ENCODE measurements at regions not wholly inside any gene's neighbourhood (a gene's known extent, or its start where the extent isn't known, plus 50 kb on each side); places are given as distances from the start of the nearest gene placed in this dataset.

- 82 to 90% (median 87%) methylated on average over 6 of the region's 6 CpGs for WGBS, 5 donors
- no peak for DNase-seq
- H3K36me3 ChIP-seq, result no peaks in the 10 kb centered on the region
- H3K4me1 ChIP-seq, result no peaks in the 10 kb centered on the region
- H3K4me3 ChIP-seq, result no peak overlapping the region
- H3K9me3 ChIP-seq, result no peaks in the 10 kb centered on the region
- H3K27me3 ChIP-seq, result no peaks in the 10 kb centered on the region
- intact Hi-C loops (cut with DNase I; ENCODE audit: low total_unique reads), result no loop called here
- no peak for TF ChIP-seq CTCF (IDR thresholded peaks at IDR 0.05)
- TF ChIP-seq EP300 (IDR thresholded peaks at IDR 0.05), result no peak
- no peak for TF ChIP-seq POLR2A (IDR thresholded peaks at IDR 0.05)
- TF ChIP-seq POLR2AphosphoS5 (IDR thresholded peaks at IDR 0.05), result no peak
- H3K27ac ChIP-seq, result no peak overlapping the region
These were observed 192.8 kb downstream of the CDCA7 start for GRCh38 chr2:173547499-173547898.

GRCh38 chr2:173550143-173550542 is 195.5 kb downstream of the CDCA7 start:
- H3K27ac ChIP-seq, result no peak overlapping the region
- H3K27me3 ChIP-seq, result peaks cover 0 to 9% (median 0%) of the 10 kb centered on the region in 3 donors
- H3K4me1 ChIP-seq, result no peaks in the 10 kb centered on the region
- no peaks in the 10 kb centered on the region for H3K9me3 ChIP-seq
- H3K36me3 ChIP-seq, result no peaks in the 10 kb centered on the region
- no peak overlapping the region for H3K4me3 ChIP-seq
- intact Hi-C loops (cut with DNase I; ENCODE audit: low total_unique reads), result no loop called here
- no peak for TF ChIP-seq EP300 (IDR thresholded peaks at IDR 0.05)
- TF ChIP-seq POLR2A (IDR thresholded peaks at IDR 0.05), result no peak
- no peak for TF ChIP-seq POLR2AphosphoS5 (IDR thresholded peaks at IDR 0.05)
- no peak for TF ChIP-seq CTCF (IDR thresholded peaks at IDR 0.05)
- WGBS, 5 donors, result 53 to 89% (median 68%) methylated on average over 1 of the region's 1 CpG
- DNase-seq, result no peak

- peaks cover 0 to 24% (median 0%) of the 10 kb centered on the region in 3 donors for H3K27me3 ChIP-seq
- intact Hi-C loops (cut with DNase I; ENCODE audit: low total_unique reads), result no loop called here
- TF ChIP-seq POLR2A (IDR thresholded peaks at IDR 0.05) (no peak), EP300 (IDR thresholded peaks at IDR 0.05) (no peak), CTCF (IDR thresholded peaks at IDR 0.05) (no peak), POLR2AphosphoS5 (IDR thresholded peaks at IDR 0.05) (no peak)
- no peaks in the 10 kb centered on the region for H3K9me3 ChIP-seq
- peaks cover 0 to 7% (median 0%) of the 10 kb centered on the region in 4 donors for H3K4me1 ChIP-seq
- H3K27ac ChIP-seq, result no peak overlapping the region
- WGBS, 5 donors, result 53 to 95% (median 69%) methylated on average over 3 of the region's 3 CpGs
- no peaks in the 10 kb centered on the region for H3K36me3 ChIP-seq
- no peak for DNase-seq
- no peak overlapping the region for H3K4me3 ChIP-seq
These were observed 197.9 kb downstream of the CDCA7 start for GRCh38 chr2:173552531-173552930.

DNA sequence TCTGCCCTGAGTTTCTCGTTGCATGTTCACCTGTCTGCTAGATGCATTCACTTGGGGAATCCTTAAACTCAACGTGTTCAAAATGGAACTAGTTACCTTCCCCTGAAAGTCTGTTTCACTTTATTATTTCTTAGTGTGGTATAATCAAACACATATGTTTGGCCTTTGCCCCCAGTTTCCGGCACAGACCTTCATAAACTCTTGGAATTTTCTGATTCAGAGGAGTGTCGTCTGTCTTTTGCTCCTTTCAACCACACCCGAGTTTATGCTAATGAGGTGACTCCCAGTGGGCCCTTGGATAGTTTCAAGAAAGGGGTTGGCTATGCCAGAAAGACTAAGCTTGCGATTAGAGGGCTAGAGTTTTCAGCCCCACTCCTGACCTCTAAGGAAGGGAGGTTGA is 198.9 kb downstream of the CDCA7 start:
- H3K9me3 ChIP-seq, result no peaks in the 10 kb centered on the region
- WGBS, 5 donors, result 63 to 72% (median 70%) methylated on average over 6 of the region's 6 CpGs
- no peaks in the 10 kb centered on the region for H3K36me3 ChIP-seq
- no peak overlapping the region for H3K27ac ChIP-seq
- peaks cover 0 to 32% (median 0%) of the 10 kb centered on the region in 3 donors for H3K27me3 ChIP-seq
- peak in 1 of 2 donors; percentile 23 for DNase-seq
- intact Hi-C loops (cut with DNase I; ENCODE audit: low total_unique reads), result no loop called here
- H3K4me1 ChIP-seq, result peaks cover 0 to 7% (median 0%) of the 10 kb centered on the region in 4 donors
- TF ChIP-seq POLR2A (IDR thresholded peaks at IDR 0.05) (no peak), POLR2AphosphoS5 (IDR thresholded peaks at IDR 0.05) (no peak), CTCF (IDR thresholded peaks at IDR 0.05) (no peak), EP300 (IDR thresholded peaks at IDR 0.05) (no peak)
- no peak overlapping the region for H3K4me3 ChIP-seq

Measured in stomach (tissue), 8 donors.